ENCODE measurements at regions not wholly inside any gene's neighbourhood (a gene's known extent, or its start where the extent isn't known, plus 50 kb on each side); places are given as distances from the start of the nearest gene placed in this dataset.
"Not testable (repeated sequence)": the region's sequence is repeated elsewhere in the genome, so short reads cannot be mapped to it uniquely, and the experiment has no call there.

DNA sequence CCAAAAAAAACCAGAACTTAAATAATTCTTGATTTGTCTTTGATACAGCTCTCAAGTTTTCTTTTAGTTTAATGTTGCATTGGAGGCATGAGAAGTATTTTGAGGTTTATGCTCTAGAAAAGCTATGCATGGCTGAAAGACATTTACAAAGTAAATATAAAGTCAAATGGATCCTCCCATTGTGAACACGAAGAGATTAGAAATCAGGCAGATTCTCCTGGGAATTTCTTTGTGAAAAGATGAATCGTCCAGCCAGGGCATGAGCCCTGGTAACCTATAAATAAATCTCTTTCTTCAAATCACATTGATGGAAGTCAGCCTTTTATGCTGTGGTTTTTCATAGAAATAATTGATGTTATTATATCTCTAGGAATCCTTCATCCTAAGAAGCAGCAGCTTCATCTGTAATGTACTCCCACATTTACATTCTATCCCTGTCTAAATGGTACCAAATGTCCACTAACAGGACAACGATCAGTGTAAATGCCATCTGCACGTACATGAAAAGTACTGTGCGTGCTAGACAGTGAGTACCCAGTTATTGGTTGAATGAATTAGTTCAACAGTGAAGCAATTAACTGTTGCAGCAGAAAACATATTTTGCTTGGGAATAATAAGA, 143.6 kb downstream of the ALDH8A1 start:
- Histone ChIP-seq H3K27me3 (peaks cover 30% of the 10 kb centered on the region), H3K9me3 (no peaks in the 10 kb centered on the region), H3K27ac (no peak overlapping the region), H3K36me3 (no peaks in the 10 kb centered on the region), H3K4me3 (ENCODE audit: low read depth in 1 of 2, low read length in 1 of 2) (no peak overlapping the region), H3K4me1 (ENCODE audit: control insufficient read depth in 1 of 2, insufficient read depth in 1 of 2, low read depth in 1 of 2, low read length in 1 of 2) (no peaks in the 10 kb centered on the region)
- TF ChIP-seq, protein P1, sequence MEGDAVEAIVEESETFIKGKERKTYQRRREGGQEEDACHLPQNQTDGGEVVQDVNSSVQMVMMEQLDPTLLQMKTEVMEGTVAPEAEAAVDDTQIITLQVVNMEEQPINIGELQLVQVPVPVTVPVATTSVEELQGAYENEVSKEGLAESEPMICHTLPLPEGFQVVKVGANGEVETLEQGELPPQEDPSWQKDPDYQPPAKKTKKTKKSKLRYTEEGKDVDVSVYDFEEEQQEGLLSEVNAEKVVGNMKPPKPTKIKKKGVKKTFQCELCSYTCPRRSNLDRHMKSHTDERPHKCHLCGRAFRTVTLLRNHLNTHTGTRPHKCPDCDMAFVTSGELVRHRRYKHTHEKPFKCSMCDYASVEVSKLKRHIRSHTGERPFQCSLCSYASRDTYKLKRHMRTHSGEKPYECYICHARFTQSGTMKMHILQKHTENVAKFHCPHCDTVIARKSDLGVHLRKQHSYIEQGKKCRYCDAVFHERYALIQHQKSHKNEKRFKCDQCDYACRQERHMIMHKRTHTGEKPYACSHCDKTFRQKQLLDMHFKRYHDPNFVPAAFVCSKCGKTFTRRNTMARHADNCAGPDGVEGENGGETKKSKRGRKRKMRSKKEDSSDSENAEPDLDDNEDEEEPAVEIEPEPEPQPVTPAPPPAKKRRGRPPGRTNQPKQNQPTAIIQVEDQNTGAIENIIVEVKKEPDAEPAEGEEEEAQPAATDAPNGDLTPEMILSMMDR (IDR thresholded peaks at IDR 0.05), result no peak

DNA sequence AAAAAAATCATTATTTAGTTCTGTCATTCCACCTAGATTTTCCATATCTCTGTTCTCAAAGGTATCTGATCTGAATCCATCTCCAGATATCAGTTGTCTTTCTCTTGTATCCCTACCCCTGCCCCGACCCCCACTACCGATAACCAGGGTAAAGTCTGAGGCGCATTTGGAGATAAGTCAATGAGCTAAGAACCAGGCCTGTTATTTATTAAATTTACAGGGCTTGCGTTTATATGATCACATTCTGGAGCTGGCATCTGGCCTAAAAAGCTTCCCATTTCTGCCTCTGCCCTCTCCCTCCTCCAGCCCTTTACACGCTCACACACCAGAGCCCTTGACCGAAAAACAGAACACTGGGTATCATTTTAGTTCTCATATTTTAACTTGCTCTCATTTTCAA, 144.7 kb downstream of the ALDH8A1 start:
- Histone ChIP-seq H3K27ac (no peak overlapping the region), H3K27me3 (peaks cover 28% of the 10 kb centered on the region), H3K9me3 (no peaks in the 10 kb centered on the region), H3K4me1 (ENCODE audit: control insufficient read depth in 1 of 2, insufficient read depth in 1 of 2, low read depth in 1 of 2, low read length in 1 of 2) (no peaks in the 10 kb centered on the region), H3K36me3 (no peaks in the 10 kb centered on the region), H3K4me3 (ENCODE audit: low read depth in 1 of 2, low read length in 1 of 2) (no peak overlapping the region)
- TF ChIP-seq, protein P1 (IDR thresholded peaks at IDR 0.05), result no peak

DNA sequence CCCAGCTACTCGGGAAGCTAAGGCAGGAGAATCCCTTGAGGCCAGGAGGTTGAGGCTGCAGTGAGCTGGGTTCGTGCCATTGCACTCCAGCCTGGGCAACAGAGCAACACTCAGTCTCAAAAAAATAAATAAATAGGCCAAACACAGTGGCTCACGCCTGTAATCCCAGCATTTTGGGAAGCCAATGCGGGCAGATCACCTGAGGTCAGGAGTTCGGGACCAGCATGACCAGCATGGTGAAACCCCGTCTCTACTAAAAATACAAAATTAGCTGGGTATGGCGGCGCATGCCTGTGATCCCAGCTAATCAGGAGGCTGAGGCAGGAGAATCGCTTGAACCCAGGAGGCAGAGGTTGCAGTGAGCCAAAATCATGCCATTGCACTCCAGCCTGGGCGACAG, 145.6 kb downstream of the ALDH8A1 start:
- H3K4me3 ChIP-seq (ENCODE audit: low read depth in 1 of 2, low read length in 1 of 2); H3K27ac ChIP-seq; H3K4me1 ChIP-seq (ENCODE audit: control insufficient read depth in 1 of 2, insufficient read depth in 1 of 2, low read depth in 1 of 2, low read length in 1 of 2); H3K9me3 ChIP-seq; H3K36me3 ChIP-seq: not testable (repeated sequence)
- H3K27me3 ChIP-seq, result peaks cover 23% of the 10 kb centered on the region

DNA sequence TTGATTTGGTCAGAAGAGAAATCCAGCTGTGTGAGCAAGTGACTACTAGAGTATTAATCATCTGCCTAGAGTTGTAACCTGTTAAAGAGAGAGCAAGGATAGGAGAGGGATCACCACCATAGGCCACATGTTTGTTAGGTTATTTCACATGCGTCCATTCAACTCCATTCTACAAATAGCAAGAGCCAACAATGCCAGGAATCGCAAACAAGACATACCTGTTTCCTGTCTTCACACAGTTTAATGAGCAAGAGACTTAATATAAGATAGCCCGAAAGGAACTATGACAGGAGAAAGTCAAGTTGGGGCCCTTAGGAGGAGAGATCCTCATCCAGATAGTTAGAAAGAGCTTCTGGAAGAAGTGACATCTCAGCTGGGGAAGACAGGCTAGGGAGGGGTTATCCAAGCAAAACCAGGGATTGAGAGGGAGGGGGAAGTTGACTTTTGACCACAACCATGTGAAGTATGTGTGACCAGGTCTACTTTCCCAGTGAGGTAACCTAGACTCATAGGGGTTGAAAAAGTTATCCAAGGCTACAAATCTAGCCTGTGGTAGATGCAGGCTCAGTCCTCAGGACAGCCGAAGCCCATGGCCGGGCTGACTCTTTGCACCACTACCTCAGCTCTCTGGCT, 147.4 kb downstream of the ALDH8A1 start:
- H3K9me3 ChIP-seq, result no peaks in the 10 kb centered on the region
- TF ChIP-seq, protein P1 (IDR thresholded peaks at IDR 0.05), result no peak
- H3K27me3 ChIP-seq, result peaks cover 17% of the 10 kb centered on the region
- H3K27ac ChIP-seq, result no peak overlapping the region
- H3K4me3 ChIP-seq (ENCODE audit: low read depth in 1 of 2, low read length in 1 of 2), result no peak overlapping the region
- H3K4me1 ChIP-seq (ENCODE audit: control insufficient read depth in 1 of 2, insufficient read depth in 1 of 2, low read depth in 1 of 2, low read length in 1 of 2), result no peaks in the 10 kb centered on the region
- H3K36me3 ChIP-seq, result no peaks in the 10 kb centered on the region

DNA sequence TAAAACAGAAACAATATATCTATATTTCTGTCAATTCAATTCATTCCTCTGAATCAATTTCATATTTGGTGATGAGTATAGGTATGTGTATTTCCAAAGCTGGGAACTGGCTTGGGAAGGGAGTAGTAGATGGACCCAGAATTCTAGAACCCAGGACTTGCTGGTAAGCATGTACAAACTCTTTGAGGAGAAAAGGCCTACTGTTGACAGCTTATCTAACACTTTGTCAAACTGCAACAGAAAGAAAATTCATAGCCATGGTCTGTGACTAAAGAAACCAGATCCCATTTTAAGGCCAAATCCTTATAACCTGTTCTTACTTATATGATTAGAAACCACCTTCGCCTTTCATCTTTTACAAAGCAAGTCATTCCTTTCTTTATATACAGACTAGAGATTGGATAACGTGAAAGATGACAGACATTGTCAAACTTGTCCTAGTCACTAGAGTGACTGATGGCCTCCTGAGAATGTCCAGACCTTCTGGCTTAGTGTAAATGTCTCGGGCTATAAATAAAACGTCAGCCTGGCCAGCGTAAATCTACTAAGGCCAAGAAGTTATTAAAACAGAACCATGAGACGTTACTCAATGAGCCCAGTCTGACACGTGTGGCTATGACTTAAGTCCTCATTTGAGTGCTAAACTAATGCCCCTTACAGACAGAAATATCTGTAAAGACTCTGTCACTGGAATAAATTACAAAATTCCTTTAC, 152.3 kb downstream of the ALDH8A1 start:
- TF ChIP-seq, protein P1 (IDR thresholded peaks at IDR 0.05), result no peak
- Histone ChIP-seq H3K27ac (no peak overlapping the region), H3K36me3 (no peaks in the 10 kb centered on the region), H3K9me3 (no peaks in the 10 kb centered on the region), H3K4me1 (ENCODE audit: control insufficient read depth in 1 of 2, insufficient read depth in 1 of 2, low read depth in 1 of 2, low read length in 1 of 2) (no peaks in the 10 kb centered on the region), H3K4me3 (ENCODE audit: low read depth in 1 of 2, low read length in 1 of 2) (no peak overlapping the region), H3K27me3 (peaks cover 7% of the 10 kb centered on the region)

DNA sequence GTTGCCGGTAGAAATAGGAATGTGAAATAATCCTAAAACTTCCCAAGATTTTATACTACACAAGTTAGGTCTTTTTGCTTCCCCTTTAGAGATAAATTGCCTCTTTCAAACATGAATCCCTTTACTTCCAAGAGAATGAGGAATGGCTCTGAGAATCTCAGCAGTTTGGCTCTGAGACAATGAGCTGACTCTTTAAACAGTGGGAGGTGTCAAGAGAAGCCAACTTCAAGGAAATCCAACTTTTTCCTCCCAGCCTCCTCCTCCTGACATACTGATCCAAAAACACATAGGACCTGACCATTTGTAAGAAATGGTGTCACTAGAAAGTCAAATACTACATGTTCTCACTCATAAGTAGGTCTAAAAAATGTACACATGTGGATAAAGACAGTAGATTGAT, 154.2 kb downstream of the ALDH8A1 start:
- TF ChIP-seq, protein P1 (IDR thresholded peaks at IDR 0.05), result no peak
- Histone ChIP-seq H3K4me3 (ENCODE audit: low read depth in 1 of 2, low read length in 1 of 2) (no peak overlapping the region), H3K27ac (no peak overlapping the region), H3K36me3 (no peaks in the 10 kb centered on the region), H3K9me3 (no peaks in the 10 kb centered on the region), H3K27me3 (peaks cover 6% of the 10 kb centered on the region), H3K4me1 (ENCODE audit: control insufficient read depth in 1 of 2, insufficient read depth in 1 of 2, low read depth in 1 of 2, low read length in 1 of 2) (no peaks in the 10 kb centered on the region)
